A204.1 (cell line): ENCODE measurements at regions not wholly inside any gene's neighbourhood (a gene's known extent, or its start where the extent isn't known, plus 50 kb on each side); places are given as distances from the start of the nearest gene placed in this dataset.
"Not testable (repeated sequence)": the region's sequence is repeated elsewhere in the genome, so short reads cannot be mapped to it uniquely, and the experiment has no call there.

Experiments
- FAIRE-seq: peaks from 2 replicates; lab custom pipeline; 2012; peaks lifted over from hg19 to GRCh38; lab: Jason Lieb, UNC

- FAIRE-seq = no peak
These were observed 436.2 kb downstream of the DTWD2 start for GRCh38 chr5:118552146-118552545.

GRCh38 chr5:118551716-118552115 is 436.6 kb downstream of the DTWD2 start:
- no peak for FAIRE-seq

GRCh38 chr5:118551031-118551430 is 437.3 kb downstream of the DTWD2 start:
- no peak for FAIRE-seq

GRCh38 chr5:118548761-118549720 is 439.3 kb downstream of the DTWD2 start:
- no peak for FAIRE-seq

GRCh38 chr5:118545470-118545869 is 442.9 kb downstream of the DTWD2 start:
- FAIRE-seq = no peak

GRCh38 chr5:118544887-118545449 is 443.4 kb downstream of the DTWD2 start:
- FAIRE-seq = no peak

- FAIRE-seq = no peak
These were observed 454.4 kb downstream of the DTWD2 start for GRCh38 chr5:118533923-118534322.

- FAIRE-seq = no peak
These were observed 455.2 kb downstream of the DTWD2 start for GRCh38 chr5:118533156-118533555.

- FAIRE-seq = no peak
These were observed 457.1 kb downstream of the DTWD2 start for GRCh38 chr5:118531276-118531675.

GRCh38 chr5:118529361-118530144 is 458.8 kb downstream of the DTWD2 start:
- FAIRE-seq = no peak

- FAIRE-seq = no peak
These were observed 465.7 kb downstream of the DTWD2 start for GRCh38 chr5:118522626-118523025.

- no peak for FAIRE-seq
These were observed 467.5 kb downstream of the DTWD2 start for GRCh38 chr5:118520771-118521415.

- no peak for FAIRE-seq
These were observed 468.9 kb downstream of the DTWD2 start for GRCh38 chr5:118519466-118519865.

GRCh38 chr5:118518720-118519119 is 469.6 kb downstream of the DTWD2 start:
- FAIRE-seq = no peak

GRCh38 chr5:118511846-118512245 is 476.5 kb downstream of the DTWD2 start:
- FAIRE-seq = no peak

GRCh38 chr5:118506217-118506852 is 482.0 kb downstream of the DTWD2 start:
- FAIRE-seq = no peak

GRCh38 chr5:118502232-118502631 is 486.1 kb downstream of the DTWD2 start:
- not testable (repeated sequence) for FAIRE-seq

- FAIRE-seq = no peak
These were observed 497.0 kb downstream of the DTWD2 start for GRCh38 chr5:118491351-118491750.

- no peak for FAIRE-seq
These were observed 501.6 kb downstream of the DTWD2 start for GRCh38 chr5:118486647-118487225.

- FAIRE-seq = no peak
These were observed 509.1 kb downstream of the DTWD2 start for GRCh38 chr5:118479285-118479684.

- no peak for FAIRE-seq
These were observed 509.5 kb downstream of the DTWD2 start for GRCh38 chr5:118478852-118479251.
